Activated CD4-positive, alpha-beta T cell treated with anti-CD3 and anti-CD28 coated beads for 4 hours (primary cell): ENCODE measurements at regions not wholly inside any gene's neighbourhood (a gene's known extent, or its start where the extent isn't known, plus 50 kb on each side); places are given as distances from the start of the nearest gene placed in this dataset.

Experiments
- DNase-seq, 2 donors: peaks; one replicate each; pipeline ENCODE4 v3.0.0-alpha.2; 2020

GRCh38 chr6:1257778-1258177 is 54.1 kb upstream of the FOXQ1 start:
- DNase-seq: no peak

- no peak for DNase-seq
Measured at GRCh38 chr6:1256435-1257008, 55.4 kb upstream of the FOXQ1 start.

GRCh38 chr6:1255636-1256365 is 56.1 kb upstream of the FOXQ1 start:
- no peak for DNase-seq

GRCh38 chr6:1254326-1254725 is 57.6 kb upstream of the FOXQ1 start:
- no peak for DNase-seq

GRCh38 chr6:1253816-1254215 is 58.1 kb upstream of the FOXQ1 start:
- DNase-seq: no peak

GRCh38 chr6:1251198-1252155 is 60.4 kb upstream of the FOXQ1 start:
- DNase-seq: no peak

GRCh38 chr6:1250489-1251197 is 61.3 kb upstream of the FOXQ1 start:
- no peak for DNase-seq

- DNase-seq: no peak
Measured at GRCh38 chr6:1247894-1248293, 64.0 kb upstream of the FOXQ1 start.

GRCh38 chr6:1247056-1247455 is 64.8 kb upstream of the FOXQ1 start:
- DNase-seq: no peak

GRCh38 chr6:1244941-1245340 is 67.0 kb upstream of the FOXQ1 start:
- DNase-seq: no peak

- DNase-seq: no peak
Measured at GRCh38 chr6:1244278-1244677, 67.6 kb upstream of the FOXQ1 start.

GRCh38 chr6:1242446-1242845 is 69.5 kb upstream of the FOXQ1 start:
- no peak for DNase-seq

- no peak for DNase-seq
Measured at GRCh38 chr6:1242021-1242420, 69.9 kb upstream of the FOXQ1 start.

- DNase-seq: no peak
Measured at GRCh38 chr6:1240766-1241318, 71.1 kb upstream of the FOXQ1 start.

- no peak for DNase-seq
Measured at GRCh38 chr6:1239805-1240204, 72.1 kb upstream of the FOXQ1 start.

GRCh38 chr6:1238040-1238439 is 73.9 kb upstream of the FOXQ1 start:
- no peak for DNase-seq

- DNase-seq: no peak
Measured at GRCh38 chr6:1237636-1238035, 74.3 kb upstream of the FOXQ1 start.

- DNase-seq: no peak
Measured at GRCh38 chr6:1235825-1236224, 76.1 kb upstream of the FOXQ1 start.

- no peak for DNase-seq
Measured at GRCh38 chr6:1233924-1234323, 78.0 kb upstream of the FOXQ1 start.

GRCh38 chr6:1232578-1232977 is 79.3 kb upstream of the FOXQ1 start:
- no peak for DNase-seq

GRCh38 chr6:1231941-1232340 is 80.0 kb upstream of the FOXQ1 start:
- DNase-seq: no peak

- DNase-seq: no peak
Measured at GRCh38 chr6:1230689-1231605, 81.0 kb upstream of the FOXQ1 start.
